ENCODE measurements at regions not wholly inside any gene's neighbourhood (a gene's known extent, or its start where the extent isn't known, plus 50 kb on each side); places are given as distances from the start of the nearest gene placed in this dataset.

GRCh38 chr5:175386526-175386925, 57.5 kb downstream of the DRD1 start:
- TF ChIP-seq CTCF (IDR thresholded peaks at IDR 0.05) = no peak
- no peak for TF ChIP-seq POLR2A (IDR thresholded peaks at IDR 0.05)

Data from esophagus squamous epithelium (tissue), 4 donors.